ENCODE measurements at regions not wholly inside any gene's neighbourhood (a gene's known extent, or its start where the extent isn't known, plus 50 kb on each side); places are given as distances from the start of the nearest gene placed in this dataset.

DNA sequence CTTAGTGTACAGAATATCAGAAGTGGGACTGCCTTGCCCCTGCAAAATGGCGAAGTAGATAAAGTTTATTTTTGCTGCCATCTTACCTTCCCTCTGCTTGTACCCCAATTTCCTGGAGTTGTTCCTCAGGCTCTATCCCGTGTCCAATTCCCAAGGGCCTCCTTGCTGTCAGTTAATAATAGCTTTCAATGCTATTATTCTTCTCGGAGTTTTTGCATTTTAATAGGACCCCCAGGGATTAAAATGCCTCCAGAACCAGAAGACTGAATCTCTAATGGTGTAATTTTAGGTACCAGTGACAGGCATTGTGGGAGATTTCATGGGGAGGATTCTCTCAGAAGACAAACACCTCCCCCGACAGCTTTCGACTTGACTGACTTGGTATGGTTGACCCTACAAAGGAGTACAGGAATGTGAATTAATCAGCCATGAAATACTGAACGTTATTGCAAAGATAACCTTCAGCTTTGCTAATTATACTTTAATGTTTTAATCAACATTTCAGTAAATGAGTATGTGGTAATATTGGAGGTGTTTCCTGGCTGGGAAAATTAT is 75.2 kb downstream of the ZNF22 start:
- Histone ChIP-seq H3K27ac (ENCODE audit: low read depth, low read length) (no peak overlapping the region), H3K4me3 (ENCODE audit: low read depth, low read length) (no peak overlapping the region)

DNA sequence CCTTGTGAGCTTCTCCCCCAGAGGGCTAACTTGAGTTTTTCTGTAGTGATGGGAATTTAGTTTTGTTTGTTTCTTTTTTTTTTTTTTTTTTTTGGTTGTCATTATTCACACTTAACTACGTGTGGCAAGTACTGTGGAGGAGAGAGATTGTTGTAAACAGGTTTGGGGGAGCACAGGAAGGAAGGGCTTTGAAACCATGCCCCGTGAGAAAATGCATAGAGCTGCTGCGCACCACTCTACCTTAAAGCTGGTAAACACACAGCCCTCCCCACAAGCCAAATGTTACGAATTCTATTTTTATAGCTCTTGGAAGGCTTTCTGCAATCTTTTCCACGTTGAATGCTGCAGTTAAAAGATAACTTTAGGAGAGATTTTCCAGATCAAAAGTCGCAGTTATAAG is 76.2 kb downstream of the ZNF22 start:
- Histone ChIP-seq H3K9me3 (ENCODE audit: control insufficient read depth, insufficient read depth, low read length) (peaks cover 2% of the 10 kb centered on the region), H3K27ac (ENCODE audit: low read depth, low read length) (no peak overlapping the region), H3K36me3 (ENCODE audit: control insufficient read depth, insufficient read depth, low read length) (no peaks in the 10 kb centered on the region), H3K27me3 (ENCODE audit: control insufficient read depth, insufficient read depth, low read length) (no peaks in the 10 kb centered on the region), H3K4me3 (ENCODE audit: low read depth, low read length) (no peak overlapping the region), H3K4me1 (ENCODE audit: control insufficient read depth, insufficient read depth, low read length) (no peaks in the 10 kb centered on the region)
- no CpG with 5 or more reads among the region's 6 CpGs for WGBS (ENCODE audit: insufficient coverage)
- DNase-seq (ENCODE audit: low read depth in 4 of 6, low spot score in 6 of 6) = no peak

More for the DNA sequence above, 75.2 kb downstream of the ZNF22 start:
- DNase-seq (ENCODE audit: low read depth in 4 of 6, low spot score in 6 of 6) = peak in 1 of 6 donors; percentile 33
- peaks cover 2% of the 10 kb centered on the region for H3K9me3 ChIP-seq (ENCODE audit: control insufficient read depth, insufficient read depth, low read length)
- H3K4me1 ChIP-seq (ENCODE audit: control insufficient read depth, insufficient read depth, low read length) = no peaks in the 10 kb centered on the region
- H3K27me3 ChIP-seq (ENCODE audit: control insufficient read depth, insufficient read depth, low read length) = no peaks in the 10 kb centered on the region
- H3K36me3 ChIP-seq (ENCODE audit: control insufficient read depth, insufficient read depth, low read length) = no peaks in the 10 kb centered on the region
- 20% methylated on average over 1 of the region's 6 CpGs for WGBS (ENCODE audit: insufficient coverage)

DNA sequence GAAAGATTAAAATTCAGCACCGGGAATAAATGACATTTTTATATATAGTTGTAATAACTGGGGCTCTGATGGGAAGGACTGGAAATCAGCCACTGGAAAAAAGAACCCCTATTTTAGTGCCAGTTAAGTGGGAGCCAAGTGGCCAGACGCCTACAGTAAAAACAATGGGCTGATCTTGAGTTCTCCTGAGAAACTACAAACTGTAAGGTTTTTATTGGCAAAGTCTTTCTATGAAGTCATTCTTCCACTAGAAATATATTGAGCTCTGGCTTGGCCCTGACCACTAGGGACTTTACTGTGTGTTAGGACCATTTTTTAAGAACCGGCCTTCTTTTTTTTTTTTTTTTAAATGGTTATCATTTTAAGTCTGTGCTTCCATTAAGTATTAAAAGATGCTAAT is 79.6 kb downstream of the ZNF22 start:
- Histone ChIP-seq H3K27me3 (ENCODE audit: control insufficient read depth, insufficient read depth, low read length) (no peaks in the 10 kb centered on the region), H3K36me3 (ENCODE audit: control insufficient read depth, insufficient read depth, low read length) (no peaks in the 10 kb centered on the region), H3K9me3 (ENCODE audit: control insufficient read depth, insufficient read depth, low read length) (no peaks in the 10 kb centered on the region), H3K4me3 (ENCODE audit: low read depth, low read length) (no peak overlapping the region), H3K4me1 (ENCODE audit: control insufficient read depth, insufficient read depth, low read length) (no peaks in the 10 kb centered on the region), H3K27ac (ENCODE audit: low read depth, low read length) (no peak overlapping the region)
- WGBS (ENCODE audit: insufficient coverage) = no CpG with 5 or more reads among the region's 3 CpGs
- peak in 1 of 6 donors; percentile 38 for DNase-seq (ENCODE audit: low read depth in 4 of 6, low spot score in 6 of 6)

DNA sequence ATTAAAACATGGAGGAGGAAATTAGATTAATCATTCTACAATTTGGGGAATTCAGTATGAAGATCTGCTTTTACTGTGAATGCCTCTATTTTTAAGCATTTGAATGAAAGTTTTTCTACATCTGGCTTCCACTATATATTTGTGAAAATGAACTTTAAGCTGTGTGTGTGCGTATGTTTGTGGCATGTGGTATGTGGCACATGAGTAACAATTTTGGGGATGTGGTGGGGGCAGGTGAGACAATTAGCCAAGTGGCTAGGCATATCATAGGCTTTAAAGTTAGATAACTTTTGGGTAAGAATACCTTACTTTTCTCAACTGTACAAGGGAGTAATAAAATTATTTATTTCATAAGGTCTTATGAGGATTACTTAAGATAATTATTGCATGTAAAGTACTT is 81.5 kb downstream of the ZNF22 start:
- Histone ChIP-seq H3K27ac (ENCODE audit: low read depth, low read length) (no peak overlapping the region), H3K4me3 (ENCODE audit: low read depth, low read length) (no peak overlapping the region), H3K36me3 (ENCODE audit: control insufficient read depth, insufficient read depth, low read length) (no peaks in the 10 kb centered on the region), H3K27me3 (ENCODE audit: control insufficient read depth, insufficient read depth, low read length) (no peaks in the 10 kb centered on the region), H3K9me3 (ENCODE audit: control insufficient read depth, insufficient read depth, low read length) (peaks cover 3% of the 10 kb centered on the region), H3K4me1 (ENCODE audit: control insufficient read depth, insufficient read depth, low read length) (no peaks in the 10 kb centered on the region)
- WGBS (ENCODE audit: insufficient coverage) = no CpG with 5 or more reads among the region's 1 CpG
- DNase-seq (ENCODE audit: low read depth in 4 of 6, low spot score in 6 of 6) = no peak

DNA sequence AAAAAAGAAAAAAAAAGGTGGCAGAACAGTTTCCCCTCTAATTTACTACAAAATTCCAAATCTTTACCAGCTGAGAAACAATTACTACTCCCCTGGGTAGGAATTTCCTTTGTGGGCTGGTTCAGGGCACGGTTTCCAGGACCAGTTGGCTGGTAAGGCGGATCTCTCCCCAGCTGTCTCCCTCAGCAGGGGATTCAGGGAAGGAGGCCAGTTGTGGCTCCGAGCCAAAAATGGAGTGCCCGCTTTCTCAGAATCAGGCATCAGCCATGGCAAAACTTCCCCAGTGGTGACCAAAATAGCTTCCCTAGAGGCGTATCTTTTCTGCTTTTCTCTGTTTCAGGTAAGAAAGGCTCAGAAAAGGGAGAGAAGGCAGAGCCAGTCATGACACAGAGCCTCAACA is 91.2 kb downstream of the ZNF22 start:
- H3K27me3 ChIP-seq (ENCODE audit: control insufficient read depth, insufficient read depth, low read length) = no peaks in the 10 kb centered on the region
- peaks cover 20% of the 10 kb centered on the region for H3K4me1 ChIP-seq (ENCODE audit: control insufficient read depth, insufficient read depth, low read length)
- no peak overlapping the region for H3K27ac ChIP-seq (ENCODE audit: low read depth, low read length)
- WGBS (ENCODE audit: insufficient coverage) = 36% methylated on average over 3 of the region's 5 CpGs
- no peaks in the 10 kb centered on the region for H3K9me3 ChIP-seq (ENCODE audit: control insufficient read depth, insufficient read depth, low read length)
- peak in 5 of 6 donors; percentile 39 to 87 (median 48) for DNase-seq (ENCODE audit: low read depth in 4 of 6, low spot score in 6 of 6)
- H3K36me3 ChIP-seq (ENCODE audit: control insufficient read depth, insufficient read depth, low read length) = no peaks in the 10 kb centered on the region
- no peak overlapping the region for H3K4me3 ChIP-seq (ENCODE audit: low read depth, low read length)

DNA sequence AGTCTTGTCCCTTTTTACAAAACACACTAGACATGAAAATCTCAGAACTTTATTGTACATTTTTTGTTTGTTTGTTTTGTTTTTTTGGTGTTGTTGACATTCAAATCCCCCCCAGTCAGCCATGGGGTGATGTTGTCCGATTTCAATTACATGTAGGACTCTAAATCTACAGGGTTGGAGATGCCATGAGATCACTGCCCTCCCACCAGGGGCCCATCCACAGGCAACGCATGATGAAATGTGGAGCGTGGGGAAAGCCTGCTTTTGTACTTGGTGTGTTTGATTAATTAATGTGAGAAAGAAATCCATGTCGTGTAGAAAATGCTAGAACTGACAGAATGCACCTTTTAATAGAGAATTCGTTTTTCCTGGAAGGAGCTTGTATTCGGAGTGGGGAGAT is 93.2 kb downstream of the ZNF22 start:
- 66% methylated on average over 5 of the region's 6 CpGs for WGBS (ENCODE audit: insufficient coverage)

DNA sequence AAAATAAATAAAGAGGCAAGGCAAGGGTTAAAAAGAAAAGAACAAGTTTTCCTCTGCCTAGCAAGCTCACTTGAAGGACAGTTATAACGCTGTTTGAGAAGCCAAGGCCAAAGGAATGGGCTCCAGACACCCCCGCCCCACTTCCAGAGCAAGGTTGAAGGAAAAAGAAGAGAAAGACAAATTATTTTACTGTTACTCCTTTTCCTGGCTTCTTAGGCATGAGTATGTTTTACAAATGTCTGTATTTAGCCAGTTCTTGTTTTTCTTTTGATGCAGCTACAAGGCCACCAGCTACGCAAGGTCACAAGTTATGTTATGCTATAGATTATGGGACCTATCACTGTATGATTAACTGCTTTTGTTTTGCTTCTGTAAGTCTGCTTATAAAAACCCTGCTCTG is 94.6 kb downstream of the ZNF22 start:
- peak in 1 of 6 donors; percentile 22 for DNase-seq (ENCODE audit: low read depth in 4 of 6, low spot score in 6 of 6)
- Histone ChIP-seq H3K36me3 (ENCODE audit: control insufficient read depth, insufficient read depth, low read length) (no peaks in the 10 kb centered on the region), H3K9me3 (ENCODE audit: control insufficient read depth, insufficient read depth, low read length) (no peaks in the 10 kb centered on the region), H3K27ac (ENCODE audit: low read depth, low read length) (no peak overlapping the region), H3K4me1 (ENCODE audit: control insufficient read depth, insufficient read depth, low read length) (peaks cover 20% of the 10 kb centered on the region), H3K4me3 (ENCODE audit: low read depth, low read length) (no peak overlapping the region), H3K27me3 (ENCODE audit: control insufficient read depth, insufficient read depth, low read length) (no peaks in the 10 kb centered on the region)
- WGBS (ENCODE audit: insufficient coverage) = no CpG with 5 or more reads among the region's 3 CpGs

More for the DNA sequence above, 93.2 kb downstream of the ZNF22 start:
- H3K27me3 ChIP-seq (ENCODE audit: control insufficient read depth, insufficient read depth, low read length) = no peaks in the 10 kb centered on the region
- no peak overlapping the region for H3K4me3 ChIP-seq (ENCODE audit: low read depth, low read length)
- no peaks in the 10 kb centered on the region for H3K9me3 ChIP-seq (ENCODE audit: control insufficient read depth, insufficient read depth, low read length)
- DNase-seq (ENCODE audit: low read depth in 4 of 6, low spot score in 6 of 6) = no peak
- H3K27ac ChIP-seq (ENCODE audit: low read depth, low read length) = no peak overlapping the region
- H3K36me3 ChIP-seq (ENCODE audit: control insufficient read depth, insufficient read depth, low read length) = no peaks in the 10 kb centered on the region
- peaks cover 20% of the 10 kb centered on the region for H3K4me1 ChIP-seq (ENCODE audit: control insufficient read depth, insufficient read depth, low read length)

DNA sequence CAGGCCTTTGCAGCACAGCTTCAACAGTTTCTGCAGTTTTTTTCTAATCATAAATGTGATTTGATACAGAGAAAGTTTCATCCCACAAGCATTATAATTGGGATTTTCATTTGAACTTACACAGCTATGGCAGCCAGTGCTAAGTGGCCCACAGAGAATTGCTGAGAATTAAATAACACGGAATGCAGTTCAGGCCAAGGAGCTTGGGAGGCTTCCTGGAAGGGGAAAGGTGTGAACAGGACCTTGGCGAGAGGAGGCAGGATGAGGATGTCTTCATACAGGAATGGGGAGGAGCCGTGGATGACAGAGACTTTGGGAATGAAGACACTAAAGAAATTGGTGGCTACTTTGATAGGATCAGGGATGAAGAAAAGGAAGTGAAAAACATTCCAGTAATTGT is 95.3 kb downstream of the ZNF22 start:
- WGBS (ENCODE audit: insufficient coverage) = 84% methylated on average over 3 of the region's 3 CpGs
- no peaks in the 10 kb centered on the region for H3K27me3 ChIP-seq (ENCODE audit: control insufficient read depth, insufficient read depth, low read length)
- no peak overlapping the region for H3K4me3 ChIP-seq (ENCODE audit: low read depth, low read length)
- no peak for DNase-seq (ENCODE audit: low read depth in 4 of 6, low spot score in 6 of 6)
- no peaks in the 10 kb centered on the region for H3K9me3 ChIP-seq (ENCODE audit: control insufficient read depth, insufficient read depth, low read length)
- H3K4me1 ChIP-seq (ENCODE audit: control insufficient read depth, insufficient read depth, low read length) = peaks cover 20% of the 10 kb centered on the region
- H3K27ac ChIP-seq (ENCODE audit: low read depth, low read length) = no peak overlapping the region
- no peaks in the 10 kb centered on the region for H3K36me3 ChIP-seq (ENCODE audit: control insufficient read depth, insufficient read depth, low read length)

DNA sequence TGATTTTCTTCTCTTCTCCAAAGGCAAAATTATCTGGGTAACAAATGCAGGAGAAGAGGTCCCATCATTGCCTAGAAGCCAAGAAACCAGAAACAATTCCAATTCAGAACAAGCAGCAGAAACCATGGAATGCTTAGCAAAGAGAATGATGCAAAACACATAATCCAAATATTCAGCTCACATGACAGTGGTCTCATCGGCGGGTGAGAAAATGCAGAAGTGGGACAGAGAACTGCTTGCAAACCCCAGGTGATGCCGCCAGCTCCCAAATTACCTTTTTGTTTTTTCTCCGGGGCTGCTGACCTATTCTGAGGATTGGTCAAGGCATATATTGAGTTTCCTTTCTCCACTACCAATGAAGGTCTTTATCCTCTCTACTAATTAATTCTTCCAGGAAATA is 99.7 kb downstream of the ZNF22 start:
- no peaks in the 10 kb centered on the region for H3K36me3 ChIP-seq (ENCODE audit: control insufficient read depth, insufficient read depth, low read length)
- no peak overlapping the region for H3K4me3 ChIP-seq (ENCODE audit: low read depth, low read length)
- H3K27me3 ChIP-seq (ENCODE audit: control insufficient read depth, insufficient read depth, low read length) = no peaks in the 10 kb centered on the region
- peaks cover 4% of the 10 kb centered on the region for H3K4me1 ChIP-seq (ENCODE audit: control insufficient read depth, insufficient read depth, low read length)
- no peak overlapping the region for H3K27ac ChIP-seq (ENCODE audit: low read depth, low read length)
- WGBS (ENCODE audit: insufficient coverage) = no CpG with 5 or more reads among the region's 4 CpGs
- no peak for DNase-seq (ENCODE audit: low read depth in 4 of 6, low spot score in 6 of 6)
- H3K9me3 ChIP-seq (ENCODE audit: control insufficient read depth, insufficient read depth, low read length) = no peaks in the 10 kb centered on the region

DNA sequence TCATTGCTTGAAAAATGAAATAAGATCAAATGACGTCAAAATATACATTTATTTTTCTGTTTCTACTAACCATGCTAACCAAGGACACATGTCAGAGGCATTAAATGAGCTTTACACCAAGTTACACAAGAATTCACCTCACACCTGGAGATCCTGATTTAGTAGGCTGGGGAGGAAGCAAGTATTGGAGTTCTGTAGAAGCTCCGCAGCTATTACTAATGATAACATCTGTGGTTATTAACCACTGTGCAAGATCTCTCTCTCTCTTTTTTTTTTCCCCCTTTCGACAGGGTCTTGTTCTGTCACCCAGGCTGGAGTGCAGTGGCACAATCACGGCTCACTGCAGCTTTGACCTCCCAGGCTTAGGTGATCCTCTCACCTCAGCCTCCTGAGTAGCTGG is 104.0 kb downstream of the ZNF22 start:
- DNase-seq (ENCODE audit: low read depth in 4 of 6, low spot score in 6 of 6) = no peak
- WGBS (ENCODE audit: insufficient coverage) = 81% methylated on average over 2 of the region's 4 CpGs
- peaks cover 4% of the 10 kb centered on the region for H3K4me1 ChIP-seq (ENCODE audit: control insufficient read depth, insufficient read depth, low read length)
- no peak overlapping the region for H3K27ac ChIP-seq (ENCODE audit: low read depth, low read length)
- no peaks in the 10 kb centered on the region for H3K36me3 ChIP-seq (ENCODE audit: control insufficient read depth, insufficient read depth, low read length)
- no peaks in the 10 kb centered on the region for H3K27me3 ChIP-seq (ENCODE audit: control insufficient read depth, insufficient read depth, low read length)
- no peak overlapping the region for H3K4me3 ChIP-seq (ENCODE audit: low read depth, low read length)
- no peaks in the 10 kb centered on the region for H3K9me3 ChIP-seq (ENCODE audit: control insufficient read depth, insufficient read depth, low read length)

Measured in spinal cord (tissue), 9 donors.